ENCODE measurements at regions not wholly inside any gene's neighbourhood (a gene's known extent, or its start where the extent isn't known, plus 50 kb on each side); places are given as distances from the start of the nearest gene placed in this dataset.

GRCh38 chr1:88029142-88029541, 654.9 kb upstream of the PKN2 start:
- ChIA-PET POLR2A (interaction anchor here (0.8 kb wide), 1 partner anchor 162 kb away, joined by 3 read pairs; no protein-coding TSS in a partner anchor), CTCF (no interaction called here)
- TF ChIP-seq CTCF (IDR thresholded peaks at IDR 0.05) (no peak), POLR2AphosphoS5 (IDR thresholded peaks at IDR 0.05; ENCODE audit: low read depth, low read length) (no peak), REST (IDR thresholded peaks at IDR 0.05; ENCODE audit: insufficient read depth in 1 of 2, low read depth in 2 of 2, low read length in 1 of 2) (no peak), SIN3A (IDR thresholded peaks at IDR 0.05; ENCODE audit: borderline replicate concordance, insufficient read depth, low read depth, low read length) (no peak)
- no peak for DNase-seq (ENCODE audit: low read depth, low spot score)
- intact Hi-C loops (cut with micrococcal nuclease; ENCODE audit: unreplicated experiment) (no loop called here), in situ Hi-C loops (cut with HindIII; ENCODE audit: low pct_unique_long_range_greater_than_20kb, low sequenced_read_pairs) (no loop called here)
- no peaks in the 10 kb centered on the region for H3K27me3 ChIP-seq (ENCODE audit: control insufficient read depth, insufficient read depth, low read length)
- ATAC-seq, result no peak
- no peaks in the 10 kb centered on the region for H3K4me1 ChIP-seq (ENCODE audit: control insufficient read depth, insufficient read depth, low read length)
- H3K36me3 ChIP-seq (ENCODE audit: control insufficient read depth, insufficient read depth, low read length), result no peaks in the 10 kb centered on the region
- H3K27ac ChIP-seq (ENCODE audit: low read length), result no peak overlapping the region
- H3K9me3 ChIP-seq (ENCODE audit: control insufficient read depth, insufficient read depth, low read depth, low read length), result peaks cover 4% of the 10 kb centered on the region; the same call in 1 of the 2 replicates
- H3K4me3 ChIP-seq (ENCODE audit: low read depth in 2 of 2, low read length in 2 of 2), result no peak overlapping the region
- no TSS peak for BruUV-seq (replicated peaks)

DNA sequence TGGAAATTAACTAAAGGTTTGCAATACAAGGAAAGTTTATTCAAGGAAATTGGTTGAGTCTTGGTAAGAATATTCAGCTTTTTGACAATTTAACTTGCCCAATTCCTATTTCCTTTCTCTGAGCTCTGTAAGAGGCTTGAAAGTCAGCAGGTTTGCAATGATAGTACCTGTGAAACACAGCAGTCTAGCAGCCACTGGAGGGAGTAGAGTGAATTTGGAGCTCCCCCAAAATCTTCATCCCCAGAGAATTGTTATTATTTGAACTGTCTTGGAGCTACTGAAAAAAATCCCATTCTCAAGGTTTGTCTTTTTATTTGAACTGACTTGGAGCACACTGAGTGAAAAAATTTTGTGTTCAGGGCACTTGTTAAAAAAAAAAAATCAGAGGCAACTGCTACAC, 654.2 kb upstream of the PKN2 start:
- no peak for ATAC-seq

More for the DNA sequence above, 654.2 kb upstream of the PKN2 start:
- in situ Hi-C loops (cut with HindIII; ENCODE audit: low pct_unique_long_range_greater_than_20kb, low sequenced_read_pairs), result no loop called here
- peaks cover 4% of the 10 kb centered on the region; the same call in 1 of the 2 replicates for H3K9me3 ChIP-seq (ENCODE audit: control insufficient read depth, insufficient read depth, low read depth, low read length)
- POLR2A ChIA-PET, result interaction anchor here (0.8 kb wide), 1 partner anchor 163 kb away, joined by 3 read pairs; no protein-coding TSS in a partner anchor
- intact Hi-C loops (cut with micrococcal nuclease; ENCODE audit: unreplicated experiment), result no loop called here
- H3K4me1 ChIP-seq (ENCODE audit: control insufficient read depth, insufficient read depth, low read length), result no peaks in the 10 kb centered on the region
- H3K36me3 ChIP-seq (ENCODE audit: control insufficient read depth, insufficient read depth, low read length), result no peaks in the 10 kb centered on the region
- no peaks in the 10 kb centered on the region for H3K27me3 ChIP-seq (ENCODE audit: control insufficient read depth, insufficient read depth, low read length)
- no TSS peak for BruUV-seq (replicated peaks)
- no peak overlapping the region for H3K4me3 ChIP-seq (ENCODE audit: low read depth in 2 of 2, low read length in 2 of 2)
- TF ChIP-seq CTCF (IDR thresholded peaks at IDR 0.05) (no peak), POLR2AphosphoS5 (IDR thresholded peaks at IDR 0.05; ENCODE audit: low read depth, low read length) (no peak), REST (IDR thresholded peaks at IDR 0.05; ENCODE audit: insufficient read depth in 1 of 2, low read depth in 2 of 2, low read length in 1 of 2) (no peak), TCF7L2 (IDR thresholded peaks at IDR 0.05; ENCODE audit: low read depth, low read length) (no peak), SIN3A (IDR thresholded peaks at IDR 0.05; ENCODE audit: borderline replicate concordance, insufficient read depth, low read depth, low read length) (no peak)
- no peak for DNase-seq (ENCODE audit: low read depth, low spot score)
- no peak overlapping the region for H3K27ac ChIP-seq (ENCODE audit: low read length)
- CTCF ChIA-PET, result interaction anchor here (0.9 kb wide), 1 partner anchor 76 kb away, joined by 3 read pairs; no protein-coding TSS in a partner anchor

All from Panc1 (cell line).